Uterus (tissue), 3 donors: ENCODE measurements at regions not wholly inside any gene's neighbourhood (a gene's known extent, or its start where the extent isn't known, plus 50 kb on each side); places are given as distances from the start of the nearest gene placed in this dataset.

ENCODE experiments used
- DNase-seq, 2 donors: peaks; one replicate each; pipeline ENCODE4 v3.0.0-alpha.2; 2019 to 2020
- H3K27ac ChIP-seq, 2 donors: fragments of 200-600 bp; sonication (generic); 1 replicate in 1 of 2; 2 replicates in 1 of 2; pipeline ENCODE4 v1.5.1; 2016 to 2018
- H3K27me3 ChIP-seq, 2 donors: fragments of 200-600 bp; sonication (generic); one replicate each; pipeline ENCODE4 v1.5.1; 2018 to 2019; ENCODE audit warnings: control low read depth in 1 of 2
- H3K36me3 ChIP-seq, 2 donors: fragments of 200-600 bp; sonication (generic); one replicate each; pipeline ENCODE4 v1.5.1; 2019; ENCODE audit warnings: control low read depth in 1 of 2
- H3K4me1 ChIP-seq, 2 donors: fragments of 200-600 bp; sonication (generic); one replicate each; pipeline ENCODE4 v1.5.1; 2018 to 2019; ENCODE audit warnings: control low read depth in 1 of 2
- H3K4me3 ChIP-seq, 2 donors: fragments of 200-600 bp; sonication (generic); 1 replicate in 1 of 2; 2 replicates in 1 of 2; pipeline ENCODE4 v1.5.1; 2018 to 2019; ENCODE audit warnings: mild to moderate bottlenecking in 1 of 2
- H3K9me3 ChIP-seq, 2 donors: fragments of 200-600 bp; sonication (generic); one replicate each; pipeline ENCODE4 v1.5.1; 2019; ENCODE audit warnings: control low read depth in 1 of 2
- POLR2A ChIP-seq, 2 donors: fragments of 450-650 bp; IDR thresholded peaks; one replicate each; pipeline ENCODE4 v1.6.1; 2016; ENCODE audit warnings: antibody characterized with exemption in 2 of 2, mild to moderate bottlenecking in 1 of 2, moderate library complexity in 1 of 2
- intact Hi-C: fragments of 100-400 bp; cut with DNase I; formaldehyde crosslinking; loops from one replicate; pipeline ENCODE4 v1.15.1; 2023; ENCODE audit warnings: low total_unique reads
- TF ChIP-seq, protein P1 (sequence below), 4 experiments: fragments of 200-600 bp in 2 of 4; fragments of 450-650 bp in 2 of 4; sonication (generic) in 2 of 4; IDR thresholded peaks; one replicate each; pipeline ENCODE4 v1.5.1; 2016 to 2019; ENCODE audit warnings: antibody characterized with exemption in 4 of 4, mild to moderate bottlenecking in 2 of 4, moderate library complexity in 1 of 4
- donor health status: DM: yes; HTN: yes; CAD: no.

DNA sequence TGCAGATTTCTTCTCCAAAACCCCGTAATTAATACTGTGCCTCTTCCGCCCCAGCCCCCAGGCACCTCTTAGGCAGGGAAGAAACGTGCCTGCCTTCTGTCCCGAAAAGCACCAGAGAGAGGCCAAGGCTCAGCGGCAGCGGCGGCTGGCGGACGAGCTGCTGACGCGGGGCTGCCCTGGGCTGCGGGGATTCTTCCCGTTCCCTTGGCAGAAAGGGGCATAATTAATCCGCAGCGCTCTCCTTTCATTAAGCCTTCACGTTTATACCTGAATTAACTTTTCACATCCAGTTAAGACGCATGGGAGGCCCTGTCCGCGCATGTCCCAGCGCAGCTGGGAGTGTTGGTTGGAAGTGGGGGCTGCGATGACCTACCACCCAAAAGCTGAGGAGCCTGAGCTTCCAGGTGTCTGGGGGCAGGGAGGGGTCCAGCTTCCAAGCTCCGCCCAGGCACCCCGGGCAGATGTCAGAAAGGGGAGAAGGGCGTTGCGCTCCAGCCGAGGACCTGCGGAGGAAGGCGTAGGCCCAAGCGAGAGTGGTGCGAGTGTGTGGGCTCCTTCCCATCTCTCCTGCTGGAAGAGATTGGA is 167.4 kb upstream of the LRFN2 start:
- Histone ChIP-seq H3K9me3 (no peaks in the 10 kb centered on the region), H3K27me3 (no peaks in the 10 kb centered on the region), H3K27ac (peak overlapping the region; percentile 69 to 81), H3K4me3 (no peak overlapping the region), H3K36me3 (no peaks in the 10 kb centered on the region), H3K4me1 (peaks cover 0 to 5% of the 10 kb centered on the region in 2 donors)
- no peak for TF ChIP-seq POLR2A (IDR thresholded peaks at IDR 0.05)
- TF ChIP-seq, protein P1, sequence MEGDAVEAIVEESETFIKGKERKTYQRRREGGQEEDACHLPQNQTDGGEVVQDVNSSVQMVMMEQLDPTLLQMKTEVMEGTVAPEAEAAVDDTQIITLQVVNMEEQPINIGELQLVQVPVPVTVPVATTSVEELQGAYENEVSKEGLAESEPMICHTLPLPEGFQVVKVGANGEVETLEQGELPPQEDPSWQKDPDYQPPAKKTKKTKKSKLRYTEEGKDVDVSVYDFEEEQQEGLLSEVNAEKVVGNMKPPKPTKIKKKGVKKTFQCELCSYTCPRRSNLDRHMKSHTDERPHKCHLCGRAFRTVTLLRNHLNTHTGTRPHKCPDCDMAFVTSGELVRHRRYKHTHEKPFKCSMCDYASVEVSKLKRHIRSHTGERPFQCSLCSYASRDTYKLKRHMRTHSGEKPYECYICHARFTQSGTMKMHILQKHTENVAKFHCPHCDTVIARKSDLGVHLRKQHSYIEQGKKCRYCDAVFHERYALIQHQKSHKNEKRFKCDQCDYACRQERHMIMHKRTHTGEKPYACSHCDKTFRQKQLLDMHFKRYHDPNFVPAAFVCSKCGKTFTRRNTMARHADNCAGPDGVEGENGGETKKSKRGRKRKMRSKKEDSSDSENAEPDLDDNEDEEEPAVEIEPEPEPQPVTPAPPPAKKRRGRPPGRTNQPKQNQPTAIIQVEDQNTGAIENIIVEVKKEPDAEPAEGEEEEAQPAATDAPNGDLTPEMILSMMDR (IDR thresholded peaks at IDR 0.05): no peak
- intact Hi-C loops: no loop called here
- peak in 1 of 2 donors; percentile 15 for DNase-seq

DNA sequence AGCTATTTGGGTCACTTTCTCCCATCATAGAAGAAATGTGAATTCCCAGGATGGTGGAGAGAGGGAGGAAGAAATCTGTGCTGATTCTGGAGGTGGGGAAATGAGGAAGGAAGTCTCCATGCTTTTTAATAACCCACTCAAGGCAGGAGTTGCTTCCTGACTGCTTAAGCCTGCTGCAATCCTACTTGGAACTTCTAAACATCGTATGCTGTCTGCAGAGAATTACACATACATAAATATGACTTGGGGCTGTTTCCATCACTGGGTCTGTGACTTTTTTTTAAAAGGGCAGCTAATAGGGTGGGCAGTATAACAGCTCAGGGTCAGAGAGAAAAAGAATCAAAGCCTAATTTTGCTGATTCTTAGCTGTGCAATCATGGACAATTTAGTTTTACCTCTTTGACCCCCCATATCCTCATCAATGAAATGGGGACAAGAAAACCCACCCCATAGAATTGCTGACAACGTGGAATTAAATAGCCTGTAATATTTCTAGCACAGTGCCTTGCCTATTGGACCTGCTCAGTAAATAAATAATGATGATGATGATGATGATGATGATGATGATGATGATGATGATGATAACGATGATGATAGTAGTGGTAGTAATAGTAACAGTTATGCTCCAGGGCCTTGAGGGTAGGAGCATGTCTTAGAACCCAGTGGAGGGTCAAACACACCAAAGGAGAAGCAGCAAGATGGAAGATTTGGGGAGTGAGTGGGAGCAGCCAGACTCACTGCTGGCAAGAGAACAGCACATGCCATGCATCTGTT is 166.7 kb upstream of the LRFN2 start:
- no peaks in the 10 kb centered on the region for H3K27me3 ChIP-seq
- intact Hi-C loops: no loop called here
- no peak for DNase-seq

DNA sequence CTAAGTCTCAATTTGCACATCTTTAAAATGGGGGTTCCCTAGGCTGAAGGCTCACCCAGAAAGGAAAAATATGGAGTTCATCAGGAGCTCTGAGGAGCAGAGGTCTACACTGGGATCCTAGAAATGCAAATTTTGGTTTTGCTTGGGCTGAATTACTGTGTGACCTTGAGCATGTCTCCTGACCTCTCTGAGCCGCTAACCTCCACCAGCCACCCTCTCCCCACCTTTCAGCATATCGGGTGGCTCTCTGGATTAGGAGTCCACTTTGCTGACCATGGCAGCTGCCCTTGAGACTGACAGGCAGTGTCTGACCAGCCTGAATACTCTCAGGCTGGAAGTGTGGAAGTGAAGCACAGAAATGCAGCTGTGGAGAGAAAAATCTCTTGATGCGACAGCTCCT is 165.9 kb upstream of the LRFN2 start:
- Histone ChIP-seq H3K9me3 (no peaks in the 10 kb centered on the region), H3K36me3 (no peaks in the 10 kb centered on the region), H3K4me3 (no peak overlapping the region), H3K27ac (no peak overlapping the region), H3K27me3 (no peaks in the 10 kb centered on the region), H3K4me1 (peaks cover 0 to 5% of the 10 kb centered on the region in 2 donors)
- intact Hi-C loops: no loop called here
- no peak for TF ChIP-seq POLR2A (IDR thresholded peaks at IDR 0.05)
- TF ChIP-seq, protein P1 (IDR thresholded peaks at IDR 0.05): no peak
- DNase-seq: no peak

More for the DNA sequence above, 166.7 kb upstream of the LRFN2 start:
- H3K36me3 ChIP-seq: no peaks in the 10 kb centered on the region
- H3K9me3 ChIP-seq: no peaks in the 10 kb centered on the region
- H3K27ac ChIP-seq: peak overlapping the region in 1 of 2 donors; percentile 81
- TF ChIP-seq, protein P1 (IDR thresholded peaks at IDR 0.05): no peak
- no peak for TF ChIP-seq POLR2A (IDR thresholded peaks at IDR 0.05)
- H3K4me1 ChIP-seq: peaks cover 0 to 5% of the 10 kb centered on the region in 2 donors
- no peak overlapping the region for H3K4me3 ChIP-seq

DNA sequence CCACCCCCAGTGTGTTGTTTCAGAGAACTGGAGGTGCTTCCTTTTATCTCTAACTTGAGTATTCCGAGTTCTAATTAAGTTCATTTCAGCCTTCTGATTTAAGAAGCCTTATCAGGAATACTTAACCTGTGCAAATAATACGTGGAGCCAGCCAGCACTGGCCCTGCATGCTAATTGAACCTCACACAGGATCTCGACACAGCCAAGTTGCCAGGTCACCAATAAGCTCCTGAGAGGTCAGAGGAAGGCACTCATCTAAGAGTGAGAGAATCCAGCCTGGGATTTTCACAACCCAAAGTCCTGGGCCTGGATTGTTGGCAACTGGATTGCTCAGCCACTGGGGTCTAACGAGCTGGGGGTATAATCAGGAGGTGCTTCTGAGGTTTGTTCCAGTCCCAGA is 157.7 kb upstream of the LRFN2 start:
- intact Hi-C loops: no loop called here
- no peak overlapping the region for H3K4me3 ChIP-seq
- H3K36me3 ChIP-seq: no peaks in the 10 kb centered on the region
- no peak for DNase-seq
- no peaks in the 10 kb centered on the region for H3K27me3 ChIP-seq
- no peak overlapping the region for H3K27ac ChIP-seq
- no peaks in the 10 kb centered on the region for H3K9me3 ChIP-seq
- no peaks in the 10 kb centered on the region for H3K4me1 ChIP-seq
- TF ChIP-seq, protein P1 (IDR thresholded peaks at IDR 0.05): no peak
- no peak for TF ChIP-seq POLR2A (IDR thresholded peaks at IDR 0.05)

- Histone ChIP-seq H3K4me3 (no peak overlapping the region), H3K36me3 (no peaks in the 10 kb centered on the region), H3K4me1 (no peaks in the 10 kb centered on the region), H3K27ac (no peak overlapping the region), H3K9me3 (no peaks in the 10 kb centered on the region), H3K27me3 (no peaks in the 10 kb centered on the region)
- no peak for DNase-seq
- intact Hi-C loops: no loop called here
- TF ChIP-seq, protein P1 (IDR thresholded peaks at IDR 0.05): no peak
- no peak for TF ChIP-seq POLR2A (IDR thresholded peaks at IDR 0.05)
Measured at GRCh38 chr6:40743690-40744446, 156.7 kb upstream of the LRFN2 start.
